Tibial nerve (tissue), 4 donors: ENCODE measurements at regions not wholly inside any gene's neighbourhood (a gene's known extent, or its start where the extent isn't known, plus 50 kb on each side); places are given as distances from the start of the nearest gene placed in this dataset.

Experiments
- EP300 ChIP-seq, 2 donors: sonication (generic); formaldehyde crosslinking; IDR thresholded peaks; one replicate each; pipeline ENCODE4 v1.6.1; 2017; ENCODE audit warnings: antibody characterized with exemption in 2 of 2, mild to moderate bottlenecking in 1 of 2
- POLR2A ChIP-seq, 2 donors: fragments of 450-650 bp; IDR thresholded peaks; one replicate each; pipeline ENCODE4 v1.6.1; 2017; ENCODE audit warnings: antibody characterized with exemption in 2 of 2, mild to moderate bottlenecking in 2 of 2, moderate library complexity in 2 of 2
- TF ChIP-seq, protein P1 (sequence below), 5 experiments: fragments of 200-600 bp in 3 of 5; fragments of 450-650 bp in 2 of 5; sonication (generic) in 3 of 5; IDR thresholded peaks; one replicate each; pipeline ENCODE4 v1.5.1; 2016 to 2019; ENCODE audit warnings: antibody characterized with exemption in 5 of 5, mild to moderate bottlenecking in 3 of 5, moderate library complexity in 2 of 5

DNA sequence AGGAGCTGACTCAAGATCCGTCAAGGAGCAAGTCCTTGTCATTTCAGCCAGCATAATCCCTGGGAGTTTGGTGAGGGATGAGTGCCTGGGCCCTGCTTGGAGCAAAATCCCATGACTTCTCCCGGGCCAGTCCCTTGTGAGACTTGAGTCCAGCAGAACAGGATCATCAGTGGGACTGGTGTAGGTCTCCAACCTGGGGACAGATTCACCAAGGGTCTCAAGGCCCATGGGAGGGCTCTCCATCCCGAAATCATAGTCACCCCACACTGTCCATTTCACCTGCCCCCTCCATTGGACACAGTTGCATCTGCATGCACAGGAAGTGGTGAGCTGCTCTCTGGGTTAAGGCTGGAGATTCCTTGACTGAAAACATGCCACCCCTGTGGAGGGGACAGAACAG is 178.2 kb downstream of the FOXD2 start:
- TF ChIP-seq, protein P1, sequence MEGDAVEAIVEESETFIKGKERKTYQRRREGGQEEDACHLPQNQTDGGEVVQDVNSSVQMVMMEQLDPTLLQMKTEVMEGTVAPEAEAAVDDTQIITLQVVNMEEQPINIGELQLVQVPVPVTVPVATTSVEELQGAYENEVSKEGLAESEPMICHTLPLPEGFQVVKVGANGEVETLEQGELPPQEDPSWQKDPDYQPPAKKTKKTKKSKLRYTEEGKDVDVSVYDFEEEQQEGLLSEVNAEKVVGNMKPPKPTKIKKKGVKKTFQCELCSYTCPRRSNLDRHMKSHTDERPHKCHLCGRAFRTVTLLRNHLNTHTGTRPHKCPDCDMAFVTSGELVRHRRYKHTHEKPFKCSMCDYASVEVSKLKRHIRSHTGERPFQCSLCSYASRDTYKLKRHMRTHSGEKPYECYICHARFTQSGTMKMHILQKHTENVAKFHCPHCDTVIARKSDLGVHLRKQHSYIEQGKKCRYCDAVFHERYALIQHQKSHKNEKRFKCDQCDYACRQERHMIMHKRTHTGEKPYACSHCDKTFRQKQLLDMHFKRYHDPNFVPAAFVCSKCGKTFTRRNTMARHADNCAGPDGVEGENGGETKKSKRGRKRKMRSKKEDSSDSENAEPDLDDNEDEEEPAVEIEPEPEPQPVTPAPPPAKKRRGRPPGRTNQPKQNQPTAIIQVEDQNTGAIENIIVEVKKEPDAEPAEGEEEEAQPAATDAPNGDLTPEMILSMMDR (IDR thresholded peaks at IDR 0.05) = no peak
- TF ChIP-seq EP300 (IDR thresholded peaks at IDR 0.05) (no peak), POLR2A (IDR thresholded peaks at IDR 0.05) (no peak)
